SK-N-SH (cell line): ENCODE measurements at regions not wholly inside any gene's neighbourhood (a gene's known extent, or its start where the extent isn't known, plus 50 kb on each side); places are given as distances from the start of the nearest gene placed in this dataset.

Source experiments
- CTCF ChIA-PET: fragments of 300-600, 350-600 bp; formaldehyde crosslinking; extraction: SDS; loops from one replicate; lab custom pipeline; 2021; lab: Yijun Ruan, JAX
- POLR2A ChIA-PET: fragments of 350-600 bp; sonication (Branson Sonifier 250); formaldehyde crosslinking; extraction: SDS; loops from one replicate; lab custom pipeline; 2020; ENCODE audit warnings: antibody characterized with exemption, inconsistent platforms; lab: Yijun Ruan, JAX
- DNase-seq: peaks from one replicate; pipeline ENCODE4 v3.0.0; 2012
- H2AFZ ChIP-seq: fragments of 200-600 bp; sonication (generic); 2 replicates; pipeline ENCODE4 v1.8.1; 2016; ENCODE audit warnings: antibody characterized with exemption, mild to moderate bottlenecking, low read depth
- H3F3A ChIP-seq: fragments of 200-600 bp; sonication (generic); replicated peaks from 2 replicates; pipeline ENCODE3; 2016; ENCODE audit warnings: antibody characterized with exemption, mild to moderate bottlenecking; ENCODE audit not compliant: insufficient read depth
- H3K27ac ChIP-seq, 2 experiments: fragments of 200-500 bp in 1 of 2; fragments of 200-600 bp in 1 of 2; sonication (Bioruptor generic) in 1 of 2; sonication (generic), shearing (Covaris generic) in 1 of 2; 2 replicates each; pipeline versions ENCODE4 v1.5.1 to v1.6.1; 2014 to 2016; ENCODE audit warnings: low read depth in 2 of 2, inconsistent platforms in 1 of 2, low read length in 1 of 2, mild to moderate bottlenecking in 1 of 2, mixed read lengths in 1 of 2
- H3K27me3 ChIP-seq: fragments of 200-600 bp; sonication (generic), shearing (Covaris generic); 2 replicates; pipeline ENCODE4 v1.6.1; 2016; ENCODE audit warnings: mixed run types; ENCODE audit not compliant: insufficient read depth
- H3K36me3 ChIP-seq, 2 experiments: fragments of 200-500 bp in 1 of 2; fragments of 200-600 bp in 1 of 2; sonication (Bioruptor generic) in 1 of 2; sonication (generic) in 1 of 2; replicated peaks in 1 of 2; 2 replicates each; pipeline versions ENCODE3 to v1.5.1; 2014 to 2016; ENCODE audit warnings: low read length in 1 of 2, mild to moderate bottlenecking in 1 of 2; ENCODE audit not compliant: insufficient read depth in 2 of 2, control insufficient read depth in 1 of 2
- H3K4me1 ChIP-seq, 2 experiments: fragments of 200-500 bp in 1 of 2; fragments of 200-600 bp in 1 of 2; sonication (Bioruptor generic) in 1 of 2; sonication (generic), shearing (Covaris generic) in 1 of 2; 2 replicates each; pipeline versions ENCODE4 v1.5.1 to v1.6.1; 2014 to 2016; ENCODE audit warnings: low read depth in 1 of 2, low read length in 1 of 2, mixed run types in 1 of 2; ENCODE audit not compliant: insufficient read depth in 2 of 2, control insufficient read depth in 1 of 2
- H3K4me2 ChIP-seq: fragments of 200-600 bp; sonication (generic), shearing (Covaris generic); 2 replicates; pipeline ENCODE4 v1.6.1; 2017; ENCODE audit warnings: mixed run types
- H3K4me3 ChIP-seq, 2 experiments: fragments of 200-500 bp in 1 of 2; fragments of 200-600 bp in 1 of 2; sonication (Bioruptor generic) in 1 of 2; sonication (generic), shearing (Covaris generic) in 1 of 2; 2 replicates each; pipeline versions ENCODE4 v1.5.1 to v1.8.1; 2014 to 2016; ENCODE audit warnings: low read depth in 2 of 2, inconsistent platforms in 1 of 2, low read length in 1 of 2, mild to moderate bottlenecking in 1 of 2, mixed read lengths in 1 of 2, moderate library complexity in 1 of 2
- H3K79me2 ChIP-seq: fragments of 200-600 bp; sonication (generic); 2 replicates; pipeline ENCODE4 v1.8.1; 2017; ENCODE audit warnings: mild to moderate bottlenecking; ENCODE audit not compliant: insufficient read depth
- H3K9ac ChIP-seq: fragments of 200-600 bp; sonication (generic); 2 replicates; pipeline ENCODE4 v1.6.1; 2017; ENCODE audit warnings: mixed run types
- H3K9me2 ChIP-seq: fragments of 200-600 bp; sonication (generic); 2 replicates; pipeline ENCODE4 v1.6.1; 2017; ENCODE audit warnings: mixed run types
- H3K9me3 ChIP-seq: fragments of 200-600 bp; sonication (generic); 2 replicates; pipeline ENCODE4 v1.6.1; 2017; ENCODE audit warnings: mixed run types, mild to moderate bottlenecking, moderate library complexity
- H4K20me1 ChIP-seq: fragments of 200-600 bp; sonication (generic); 2 replicates; pipeline ENCODE4 v1.6.1; 2017; ENCODE audit warnings: mild to moderate bottlenecking, mixed run types; ENCODE audit not compliant: insufficient read depth
- FOXJ3 ChIP-seq: sonication (generic); formaldehyde crosslinking; IDR thresholded peaks from 2 replicates; pipeline ENCODE4 v1.5.1; 2020; ENCODE audit warnings: mild to moderate bottlenecking, missing genetic modification reagents
- FOXM1 ChIP-seq: IDR thresholded peaks from 2 replicates; pipeline ENCODE4 v1.4.0; 2012; ENCODE audit warnings: low read depth, mild to moderate bottlenecking
- GABPA ChIP-seq: IDR thresholded peaks from 2 replicates; pipeline ENCODE4 v1.4.0; 2012; ENCODE audit warnings: low read depth, mild to moderate bottlenecking
- MEF2A ChIP-seq: IDR thresholded peaks from 2 replicates; pipeline ENCODE4 v1.4.0; 2012; ENCODE audit warnings: low read depth, borderline replicate concordance
- MXI1 ChIP-seq: IDR thresholded peaks from 2 replicates; pipeline ENCODE4 v1.6.1; 2012; ENCODE audit warnings: mild to moderate bottlenecking, low read depth, low read length, improper control_type of control experiment
- NFIC ChIP-seq: IDR thresholded peaks from 2 replicates; pipeline ENCODE4 v1.4.0; 2012; ENCODE audit warnings: borderline replicate concordance
- NRF1 ChIP-seq: IDR thresholded peaks from 2 replicates; pipeline ENCODE4 v1.6.1; 2012; ENCODE audit warnings: low read depth, mild to moderate bottlenecking, low read length
- POLR2AphosphoS5 ChIP-seq: IDR thresholded peaks from 2 replicates; pipeline ENCODE4 v1.6.1; 2012; ENCODE audit warnings: low read depth, low read length
- RAD21 ChIP-seq: IDR thresholded peaks from 2 replicates; pipeline ENCODE4 v1.6.1; 2012; ENCODE audit warnings: mild to moderate bottlenecking, low read length
- RCOR1 ChIP-seq: fragments of 150-350 bp; IDR thresholded peaks from 2 replicates; pipeline ENCODE4 v1.6.1; 2017; ENCODE audit warnings: antibody characterized with exemption, low read length
- RXRA ChIP-seq: IDR thresholded peaks from 2 replicates; pipeline ENCODE4 v1.4.0; 2012; ENCODE audit warnings: low read depth, mild to moderate bottlenecking, borderline replicate concordance
- SIN3A ChIP-seq: IDR thresholded peaks from 2 replicates; pipeline ENCODE4 v1.6.1; 2012; ENCODE audit warnings: low read depth, mild to moderate bottlenecking, low read length, moderate library complexity, borderline replicate concordance
- SMC3 ChIP-seq: IDR thresholded peaks from 2 replicates; pipeline ENCODE4 v1.6.1; 2012; ENCODE audit warnings: low read depth, low read length, improper control_type of control experiment
- TAF1 ChIP-seq: IDR thresholded peaks from 2 replicates; pipeline ENCODE4 v1.6.1; 2012; ENCODE audit warnings: low read depth, mild to moderate bottlenecking, low read length, moderate library complexity, borderline replicate concordance
- YY1 ChIP-seq: IDR thresholded peaks from 2 replicates; pipeline ENCODE4 v1.4.0; 2012; ENCODE audit warnings: low read depth, mild to moderate bottlenecking
- WGBS: methylation state at CpG from one replicate; pipeline ENCODE4 v1.1.6; 2017; ENCODE audit warnings: low lambda C conversion rate; 5-methylcytosine and 5-hydroxymethylcytosine counted together
- TF ChIP-seq, protein P1 (sequence below): IDR thresholded peaks from 2 replicates; pipeline ENCODE4 v1.4.0; 2012; ENCODE audit warnings: low read depth, borderline replicate concordance
- TF ChIP-seq, protein P2 (sequence below): IDR thresholded peaks from 2 replicates; pipeline ENCODE4 v1.4.0; 2012; ENCODE audit warnings: low read depth, borderline replicate concordance
- TF ChIP-seq, protein P3 (sequence below): IDR thresholded peaks from 2 replicates; pipeline ENCODE4 v1.4.0; 2012; ENCODE audit warnings: low read depth
- TF ChIP-seq, protein P4 (sequence below): fragments of 150-350 bp; IDR thresholded peaks from 2 replicates; pipeline ENCODE4 v1.6.1; 2017; ENCODE audit warnings: antibody characterized with exemption, low read length, low read depth, borderline replicate concordance
- TF ChIP-seq, protein P5 (sequence below): fragments of 200-600 bp; sonication (generic); IDR thresholded peaks from 2 replicates; pipeline ENCODE4 v1.6.1; 2017; ENCODE audit warnings: antibody characterized with exemption, mild to moderate bottlenecking, moderate library complexity

DNA sequence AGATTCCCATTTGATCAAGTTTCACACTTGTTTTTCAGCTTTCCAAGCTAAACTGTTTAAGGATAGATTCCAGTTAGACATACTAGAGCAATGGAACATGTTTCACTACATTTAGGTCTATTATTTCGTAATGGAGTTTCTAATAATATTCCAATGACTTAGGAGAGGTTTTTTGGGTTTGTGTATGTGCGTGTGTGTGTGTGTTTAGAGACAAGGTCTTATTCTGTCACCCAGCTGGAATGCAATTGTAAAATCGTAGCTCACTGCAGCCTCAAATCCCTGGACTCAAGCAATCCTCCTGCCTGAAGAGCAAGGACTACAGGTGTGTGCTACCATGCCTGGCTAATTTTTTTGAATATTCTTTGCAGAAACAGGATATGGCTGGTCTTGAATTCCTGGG is 426.3 kb downstream of the ZFHX3 start (continued):
- TF ChIP-seq TAF1 (no peak), FOXJ3 (no peak), RAD21 (no peak), MXI1 (no peak)

DNA sequence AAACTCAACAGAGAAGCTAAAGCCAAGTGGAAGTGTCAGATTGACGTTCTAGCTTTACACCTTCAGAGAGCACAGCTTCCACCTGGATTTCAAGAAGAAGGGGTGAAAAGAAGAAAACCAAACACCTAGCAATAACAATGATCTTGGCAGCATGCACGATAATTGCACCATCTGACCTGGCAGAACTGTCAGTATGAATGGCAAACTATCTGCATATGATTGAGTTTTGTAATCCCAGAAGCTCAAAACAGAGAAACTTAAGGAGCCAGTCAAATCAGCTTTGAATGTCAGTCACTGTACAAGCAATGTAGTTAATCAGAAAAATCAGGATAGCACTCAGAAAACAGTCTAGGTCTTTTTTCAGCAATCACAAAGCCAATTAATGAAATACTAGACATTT is 427.1 kb downstream of the ZFHX3 start:
- Histone ChIP-seq H3F3A (peaks cover 3% of the 10 kb centered on the region), H2AFZ (no peak overlapping the region), H3K4me1 (peaks cover 0 to 4% of the 10 kb centered on the region in 2 experiments; a peak in 2 of 4 replicates), H4K20me1 (no peaks in the 10 kb centered on the region), H3K36me3 (no peaks in the 10 kb centered on the region), H3K4me3 (no peak overlapping the region), H3K27me3 (no peaks in the 10 kb centered on the region), H3K4me2 (no peak overlapping the region), H3K27ac (no peak overlapping the region), H3K9me3 (no peaks in the 10 kb centered on the region), H3K79me2 (no peaks in the 10 kb centered on the region), H3K9me2 (no peaks in the 10 kb centered on the region), H3K9ac (no peak overlapping the region)
- CTCF ChIA-PET, result interaction anchor here (0.7 to 1.7 kb wide), 3 partner anchors 9 to 212 kb away, joined by 3 to 5 read pairs (median 3); no protein-coding TSS in a partner anchor
- POLR2A ChIA-PET, result no interaction called here
- TF ChIP-seq RCOR1 (no peak), NFIC (no peak), SIN3A (no peak), MEF2A (no peak), NRF1 (no peak), FOXJ3 (no peak), MXI1 (no peak)
- TF ChIP-seq, protein P1, sequence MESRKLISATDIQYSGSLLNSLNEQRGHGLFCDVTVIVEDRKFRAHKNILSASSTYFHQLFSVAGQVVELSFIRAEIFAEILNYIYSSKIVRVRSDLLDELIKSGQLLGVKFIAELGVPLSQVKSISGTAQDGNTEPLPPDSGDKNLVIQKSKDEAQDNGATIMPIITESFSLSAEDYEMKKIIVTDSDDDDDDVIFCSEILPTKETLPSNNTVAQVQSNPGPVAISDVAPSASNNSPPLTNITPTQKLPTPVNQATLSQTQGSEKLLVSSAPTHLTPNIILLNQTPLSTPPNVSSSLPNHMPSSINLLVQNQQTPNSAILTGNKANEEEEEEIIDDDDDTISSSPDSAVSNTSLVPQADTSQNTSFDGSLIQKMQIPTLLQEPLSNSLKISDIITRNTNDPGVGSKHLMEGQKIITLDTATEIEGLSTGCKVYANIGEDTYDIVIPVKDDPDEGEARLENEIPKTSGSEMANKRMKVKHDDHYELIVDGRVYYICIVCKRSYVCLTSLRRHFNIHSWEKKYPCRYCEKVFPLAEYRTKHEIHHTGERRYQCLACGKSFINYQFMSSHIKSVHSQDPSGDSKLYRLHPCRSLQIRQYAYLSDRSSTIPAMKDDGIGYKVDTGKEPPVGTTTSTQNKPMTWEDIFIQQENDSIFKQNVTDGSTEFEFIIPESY, result no peak
- TF ChIP-seq, protein P2, sequence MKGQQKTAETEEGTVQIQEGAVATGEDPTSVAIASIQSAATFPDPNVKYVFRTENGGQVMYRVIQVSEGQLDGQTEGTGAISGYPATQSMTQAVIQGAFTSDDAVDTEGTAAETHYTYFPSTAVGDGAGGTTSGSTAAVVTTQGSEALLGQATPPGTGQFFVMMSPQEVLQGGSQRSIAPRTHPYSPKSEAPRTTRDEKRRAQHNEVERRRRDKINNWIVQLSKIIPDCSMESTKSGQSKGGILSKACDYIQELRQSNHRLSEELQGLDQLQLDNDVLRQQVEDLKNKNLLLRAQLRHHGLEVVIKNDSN, result no peak
- TF ChIP-seq, protein P3, sequence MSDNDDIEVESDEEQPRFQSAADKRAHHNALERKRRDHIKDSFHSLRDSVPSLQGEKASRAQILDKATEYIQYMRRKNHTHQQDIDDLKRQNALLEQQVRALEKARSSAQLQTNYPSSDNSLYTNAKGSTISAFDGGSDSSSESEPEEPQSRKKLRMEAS, result no peak
- TF ChIP-seq, protein P4, sequence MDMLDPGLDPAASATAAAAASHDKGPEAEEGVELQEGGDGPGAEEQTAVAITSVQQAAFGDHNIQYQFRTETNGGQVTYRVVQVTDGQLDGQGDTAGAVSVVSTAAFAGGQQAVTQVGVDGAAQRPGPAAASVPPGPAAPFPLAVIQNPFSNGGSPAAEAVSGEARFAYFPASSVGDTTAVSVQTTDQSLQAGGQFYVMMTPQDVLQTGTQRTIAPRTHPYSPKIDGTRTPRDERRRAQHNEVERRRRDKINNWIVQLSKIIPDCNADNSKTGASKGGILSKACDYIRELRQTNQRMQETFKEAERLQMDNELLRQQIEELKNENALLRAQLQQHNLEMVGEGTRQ, result no peak
- WGBS, result 77% methylated on average over 2 of the region's 2 CpGs
- DNase-seq, result no peak

DNA sequence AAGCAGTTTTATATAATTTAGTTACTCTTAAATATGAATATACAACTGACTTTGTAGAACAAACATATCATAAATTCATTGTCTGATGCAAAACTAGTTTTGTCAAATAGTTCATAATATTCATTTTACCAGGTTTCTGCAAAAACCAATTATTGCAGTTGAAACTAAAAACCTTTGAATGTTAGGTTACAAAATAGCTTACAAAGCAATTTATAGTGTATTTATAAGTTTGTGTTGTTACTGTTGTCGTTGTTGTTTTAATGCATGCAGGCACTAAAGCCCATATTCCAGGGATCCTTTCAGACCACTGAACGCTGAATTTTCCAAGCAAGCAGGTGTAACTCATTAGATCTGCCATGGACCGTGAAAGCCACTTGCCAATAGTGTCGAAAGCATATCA is 427.6 kb downstream of the ZFHX3 start:
- Histone ChIP-seq H4K20me1 (no peaks in the 10 kb centered on the region), H3K4me3 (no peak overlapping the region), H3K9me2 (no peaks in the 10 kb centered on the region), H3K9me3 (no peaks in the 10 kb centered on the region), H3K79me2 (no peaks in the 10 kb centered on the region), H3K9ac (no peak overlapping the region), H3K4me1 (peaks cover 0 to 4% of the 10 kb centered on the region in 2 experiments; a peak in 2 of 4 replicates), H2AFZ (no peak overlapping the region), H3K36me3 (no peaks in the 10 kb centered on the region), H3K4me2 (no peak overlapping the region), H3K27ac (no peak overlapping the region), H3K27me3 (no peaks in the 10 kb centered on the region), H3F3A (peaks cover 3% of the 10 kb centered on the region)
- ChIA-PET CTCF (interaction anchor here (1.0 to 1.7 kb wide), 2 partner anchors 9 to 212 kb away, joined by 3 to 5 read pairs; no protein-coding TSS in a partner anchor), POLR2A (no interaction called here)
- no peak for TF ChIP-seq SMC3
- TF ChIP-seq NRF1, result no peak
- TF ChIP-seq YY1, result no peak
- TF ChIP-seq, protein P5, sequence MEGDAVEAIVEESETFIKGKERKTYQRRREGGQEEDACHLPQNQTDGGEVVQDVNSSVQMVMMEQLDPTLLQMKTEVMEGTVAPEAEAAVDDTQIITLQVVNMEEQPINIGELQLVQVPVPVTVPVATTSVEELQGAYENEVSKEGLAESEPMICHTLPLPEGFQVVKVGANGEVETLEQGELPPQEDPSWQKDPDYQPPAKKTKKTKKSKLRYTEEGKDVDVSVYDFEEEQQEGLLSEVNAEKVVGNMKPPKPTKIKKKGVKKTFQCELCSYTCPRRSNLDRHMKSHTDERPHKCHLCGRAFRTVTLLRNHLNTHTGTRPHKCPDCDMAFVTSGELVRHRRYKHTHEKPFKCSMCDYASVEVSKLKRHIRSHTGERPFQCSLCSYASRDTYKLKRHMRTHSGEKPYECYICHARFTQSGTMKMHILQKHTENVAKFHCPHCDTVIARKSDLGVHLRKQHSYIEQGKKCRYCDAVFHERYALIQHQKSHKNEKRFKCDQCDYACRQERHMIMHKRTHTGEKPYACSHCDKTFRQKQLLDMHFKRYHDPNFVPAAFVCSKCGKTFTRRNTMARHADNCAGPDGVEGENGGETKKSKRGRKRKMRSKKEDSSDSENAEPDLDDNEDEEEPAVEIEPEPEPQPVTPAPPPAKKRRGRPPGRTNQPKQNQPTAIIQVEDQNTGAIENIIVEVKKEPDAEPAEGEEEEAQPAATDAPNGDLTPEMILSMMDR, result no peak
- TF ChIP-seq RXRA, result no peak
- TF ChIP-seq FOXM1, result no peak
- no peak for TF ChIP-seq RAD21
- TF ChIP-seq POLR2AphosphoS5, result no peak
- no peak for TF ChIP-seq GABPA
- TF ChIP-seq NFIC, result no peak
- WGBS, result 76% methylated on average over 4 of the region's 4 CpGs
- no peak for DNase-seq
